Trophoblast cell (in vitro differentiated cells and primary cell): ENCODE measurements at regions not wholly inside any gene's neighbourhood (a gene's known extent, or its start where the extent isn't known, plus 50 kb on each side); places are given as distances from the start of the nearest gene placed in this dataset.

Experiments
- DNase-seq, 2 donors: peaks; one replicate each; pipeline ENCODE4 v3.0.0-alpha.2; 2016
- H2AFZ ChIP-seq: 2 replicates; pipeline ENCODE4 v1.6.1; 2013; ENCODE audit warnings: low read length, moderate library complexity, mild to moderate bottlenecking; ENCODE audit not compliant: insufficient read depth, poor library complexity
- H2AK5ac ChIP-seq: 2 replicates; pipeline ENCODE4 v1.6.1; 2013; ENCODE audit warnings: mild to moderate bottlenecking, low read length
- H2BK120ac ChIP-seq: 2 replicates; pipeline ENCODE4 v1.6.1; 2013; ENCODE audit warnings: low read length, mild to moderate bottlenecking, moderate library complexity; ENCODE audit not compliant: insufficient read depth, poor library complexity
- H2BK12ac ChIP-seq: 2 replicates; pipeline ENCODE4 v1.6.1; 2013; ENCODE audit warnings: mild to moderate bottlenecking, low read length, moderate library complexity
- H2BK5ac ChIP-seq: 2 replicates; pipeline ENCODE4 v1.6.1; 2013; ENCODE audit warnings: low read length, low read depth, moderate library complexity, mild to moderate bottlenecking; ENCODE audit not compliant: poor library complexity
- H3K14ac ChIP-seq: 2 replicates; pipeline ENCODE4 v1.6.1; 2013; ENCODE audit warnings: mild to moderate bottlenecking, low read length
- H3K18ac ChIP-seq: 2 replicates; pipeline ENCODE4 v1.6.1; 2013; ENCODE audit warnings: mild to moderate bottlenecking, low read length
- H3K23ac ChIP-seq: 2 replicates; pipeline ENCODE4 v1.6.1; 2013; ENCODE audit warnings: low read length
- H3K27ac ChIP-seq: 2 replicates; pipeline ENCODE4 v1.5.1; 2013; ENCODE audit warnings: low read depth, mild to moderate bottlenecking, inconsistent platforms, low read length, moderate library complexity
- H3K27me3 ChIP-seq: 2 replicates; pipeline ENCODE4 v1.6.1; 2013; ENCODE audit warnings: inconsistent platforms, mild to moderate bottlenecking, low read length, moderate library complexity; ENCODE audit not compliant: insufficient read depth
- H3K36me3 ChIP-seq, 2 experiments: 1 replicate in 1 of 2; 2 replicates in 1 of 2; pipeline ENCODE4 v1.6.1; 2013; ENCODE audit warnings: low read length in 2 of 2, mild to moderate bottlenecking in 2 of 2, moderate library complexity in 1 of 2; ENCODE audit not compliant: insufficient read depth in 2 of 2, control insufficient read depth in 1 of 2
- H3K4ac ChIP-seq: 2 replicates; pipeline ENCODE4 v1.6.1; 2013; ENCODE audit warnings: low read depth, mild to moderate bottlenecking, low read length, moderate library complexity
- H3K4me1 ChIP-seq, 2 experiments: 1 replicate in 1 of 2; 2 replicates in 1 of 2; pipeline ENCODE4 v1.6.1; 2013; ENCODE audit warnings: low read length in 2 of 2, mild to moderate bottlenecking in 2 of 2, moderate library complexity in 1 of 2; ENCODE audit not compliant: insufficient read depth in 2 of 2, control insufficient read depth in 1 of 2
- H3K4me2 ChIP-seq: 2 replicates; pipeline ENCODE4 v1.6.1; 2013; ENCODE audit warnings: inconsistent platforms, mild to moderate bottlenecking, low read length, moderate library complexity
- H3K4me3 ChIP-seq: 2 replicates; pipeline ENCODE4 v1.5.1; 2013; ENCODE audit warnings: mild to moderate bottlenecking, low read depth, low read length, inconsistent platforms
- H3K79me1 ChIP-seq: one replicate; pipeline ENCODE4 v1.6.1; 2013; ENCODE audit warnings: low read length
- H3K79me2 ChIP-seq: 2 replicates; pipeline ENCODE4 v1.6.1; 2013; ENCODE audit warnings: low read length, mild to moderate bottlenecking; ENCODE audit not compliant: control insufficient read depth, insufficient read depth, poor library complexity
- H3K9ac ChIP-seq: 2 replicates; pipeline ENCODE4 v1.6.1; 2013; ENCODE audit warnings: mild to moderate bottlenecking, low read length
- H3K9me3 ChIP-seq: 2 replicates; pipeline ENCODE4 v1.6.1; 2013; ENCODE audit warnings: low read depth, mild to moderate bottlenecking, control low read depth, inconsistent platforms, low read length; ENCODE audit not compliant: insufficient read depth
- H4K12ac ChIP-seq: 2 replicates; pipeline ENCODE4 v1.6.1; 2013; ENCODE audit warnings: low read depth, mild to moderate bottlenecking, low read length, moderate library complexity
- H4K8ac ChIP-seq: 2 replicates; pipeline ENCODE4 v1.6.1; 2013; ENCODE audit warnings: low read depth, mild to moderate bottlenecking, low read length, moderate library complexity
- H4K91ac ChIP-seq: one replicate; pipeline ENCODE4 v1.6.1; 2013; ENCODE audit warnings: low read depth, mild to moderate bottlenecking, low read length, moderate library complexity
- WGBS: extraction: QIAGEN DNeasy Blood & Tissue Kit; methylation state at CpG from one replicate; pipeline ENCODE4 v1.1.7; 2013; ENCODE audit warnings: missing lambda C conversion rate; ENCODE audit not compliant: insufficient read length, insufficient coverage; ENCODE audit errors: extremely low coverage; 5-methylcytosine and 5-hydroxymethylcytosine counted together

DNA sequence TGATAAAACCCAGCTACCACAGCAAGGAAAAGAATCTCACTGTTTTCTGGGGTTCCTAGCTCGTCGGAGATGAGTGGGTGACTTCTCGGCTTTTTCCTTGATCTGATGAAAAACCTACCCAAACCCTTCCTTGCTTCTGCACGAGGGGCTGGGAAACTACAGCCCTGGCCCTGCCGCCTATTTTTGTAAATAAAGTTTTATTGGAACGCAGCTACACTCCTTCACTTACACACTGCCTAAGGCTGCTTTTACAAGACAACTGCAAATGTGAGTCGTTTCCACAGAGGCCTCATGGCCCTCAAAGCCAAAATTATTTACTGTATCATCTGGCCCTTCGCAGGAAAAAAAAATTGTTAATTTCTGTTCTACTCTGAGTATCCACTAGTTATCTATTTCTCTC, 116.0 kb upstream of the TMPRSS2 start:
- Histone ChIP-seq H2AFZ (no peak overlapping the region), H3K79me1 (no peaks in the 10 kb centered on the region), H3K36me3 (no peaks in the 10 kb centered on the region), H3K18ac (no peak overlapping the region), H3K9ac (no peak overlapping the region), H3K9me3 (no peaks in the 10 kb centered on the region), H3K4me3 (no peak overlapping the region), H3K27ac (no peak overlapping the region), H2AK5ac (no peak overlapping the region), H3K14ac (no peak overlapping the region), H4K8ac (no peak overlapping the region), H4K12ac (no peak overlapping the region), H3K4me1 (no peaks in the 10 kb centered on the region), H3K4ac (no peak overlapping the region), H3K79me2 (no peaks in the 10 kb centered on the region), H3K4me2 (no peak overlapping the region), H4K91ac (no peak overlapping the region), H2BK120ac (no peak overlapping the region), H2BK5ac (no peak overlapping the region), H3K23ac (no peak overlapping the region), H3K27me3 (no peaks in the 10 kb centered on the region), H2BK12ac (no peak overlapping the region)
- no CpG with 5 or more reads among the region's 8 CpGs for WGBS
- DNase-seq = no peak

GRCh38 chr21:41622831-41623548, 115.0 kb upstream of the TMPRSS2 start:
- no peak overlapping the region for H3K4me3 ChIP-seq

DNA sequence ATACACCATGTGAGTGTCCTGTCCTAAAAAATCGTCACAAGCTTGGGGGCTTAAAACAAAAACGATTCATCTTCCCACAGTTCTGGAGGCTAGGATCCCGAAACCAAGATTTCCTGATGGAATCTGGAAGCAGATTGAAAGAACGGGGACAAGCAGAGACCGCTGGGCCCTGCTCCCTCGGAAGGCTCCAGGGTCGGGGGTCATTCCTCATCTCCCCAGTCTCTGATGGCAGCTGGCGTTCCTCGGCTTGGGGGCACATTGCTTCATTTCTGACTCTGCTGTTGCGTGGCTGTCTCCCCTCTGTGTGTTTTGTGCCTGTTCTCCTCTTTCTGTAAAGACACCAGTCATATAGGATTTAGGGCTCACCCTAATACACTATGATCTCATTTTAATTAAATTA, 114.2 kb upstream of the TMPRSS2 start:
- no peak overlapping the region for H3K18ac ChIP-seq
- H2BK12ac ChIP-seq = no peak overlapping the region
- no peak overlapping the region for H2BK120ac ChIP-seq

More at GRCh38 chr21:41622831-41623548, 115.0 kb upstream of the TMPRSS2 start:
- no peak overlapping the region for H3K23ac ChIP-seq
- H3K4me2 ChIP-seq = no peak overlapping the region
- no peak overlapping the region for H2BK120ac ChIP-seq
- H4K8ac ChIP-seq = no peak overlapping the region
- DNase-seq = no peak
- no peak overlapping the region for H3K4ac ChIP-seq
- no peak overlapping the region for H2BK12ac ChIP-seq
- no peaks in the 10 kb centered on the region for H3K36me3 ChIP-seq
- H3K4me1 ChIP-seq = no peaks in the 10 kb centered on the region
- H2BK5ac ChIP-seq = no peak overlapping the region
- no peaks in the 10 kb centered on the region for H3K79me2 ChIP-seq
- no peaks in the 10 kb centered on the region for H3K27me3 ChIP-seq
- H4K91ac ChIP-seq = no peak overlapping the region
- no peaks in the 10 kb centered on the region for H3K9me3 ChIP-seq
- no peak overlapping the region for H2AFZ ChIP-seq
- no peaks in the 10 kb centered on the region for H3K79me1 ChIP-seq
- no peak overlapping the region for H2AK5ac ChIP-seq
- no peak overlapping the region for H3K9ac ChIP-seq
- H3K14ac ChIP-seq = no peak overlapping the region
- no peak overlapping the region for H3K27ac ChIP-seq
- no peak overlapping the region for H3K18ac ChIP-seq
- H4K12ac ChIP-seq = no peak overlapping the region
- no CpG with 5 or more reads among the region's 26 CpGs for WGBS

DNA sequence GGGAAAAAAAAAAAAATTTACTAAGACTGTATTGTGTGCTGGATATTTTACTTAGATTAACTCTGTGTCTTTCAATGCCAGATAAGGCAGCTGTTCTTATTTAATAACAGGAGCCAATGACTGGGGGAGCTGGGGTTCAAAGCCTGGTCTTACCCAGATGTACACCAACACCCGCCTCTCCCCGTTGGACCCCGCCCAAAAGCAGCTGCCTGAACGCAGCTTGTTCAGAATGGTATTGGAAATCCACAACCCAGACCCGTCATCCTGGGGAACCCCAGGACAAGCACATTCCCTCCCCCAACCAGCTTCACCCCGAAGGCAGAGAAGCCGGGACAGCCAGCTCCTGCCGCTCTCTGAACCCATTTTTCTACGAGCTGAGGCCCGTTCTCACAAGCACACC, 113.6 kb upstream of the TMPRSS2 start:
- no peak overlapping the region for H3K23ac ChIP-seq
- WGBS = no CpG with 5 or more reads among the region's 10 CpGs
- no peak overlapping the region for H3K14ac ChIP-seq
- no peaks in the 10 kb centered on the region for H3K36me3 ChIP-seq
- no peaks in the 10 kb centered on the region for H3K4me1 ChIP-seq
- H3K27me3 ChIP-seq = no peaks in the 10 kb centered on the region
- no peak overlapping the region for H2BK12ac ChIP-seq
- H2BK5ac ChIP-seq = no peak overlapping the region
- H2AFZ ChIP-seq = no peak overlapping the region
- no peaks in the 10 kb centered on the region for H3K9me3 ChIP-seq
- no peak overlapping the region for H3K27ac ChIP-seq
- no peak for DNase-seq
- H3K79me1 ChIP-seq = no peaks in the 10 kb centered on the region
- H3K4me3 ChIP-seq = no peak overlapping the region
- no peaks in the 10 kb centered on the region for H3K79me2 ChIP-seq
- no peak overlapping the region for H3K4ac ChIP-seq
- no peak overlapping the region for H2AK5ac ChIP-seq
- no peak overlapping the region for H3K4me2 ChIP-seq
- H4K12ac ChIP-seq = no peak overlapping the region
- no peak overlapping the region for H3K18ac ChIP-seq
- H4K91ac ChIP-seq = no peak overlapping the region
- no peak overlapping the region for H4K8ac ChIP-seq
- H3K9ac ChIP-seq = no peak overlapping the region
- H2BK120ac ChIP-seq = no peak overlapping the region

More for the DNA sequence above, 114.2 kb upstream of the TMPRSS2 start:
- no peak overlapping the region for H2AFZ ChIP-seq
- no peak overlapping the region for H4K91ac ChIP-seq
- H2AK5ac ChIP-seq = no peak overlapping the region
- H3K14ac ChIP-seq = no peak overlapping the region
- H3K9me3 ChIP-seq = no peaks in the 10 kb centered on the region
- H3K4me2 ChIP-seq = no peak overlapping the region
- DNase-seq = no peak
- no peaks in the 10 kb centered on the region for H3K27me3 ChIP-seq
- H4K8ac ChIP-seq = no peak overlapping the region
- no peak overlapping the region for H3K23ac ChIP-seq
- no peak overlapping the region for H4K12ac ChIP-seq
- H3K4me1 ChIP-seq = no peaks in the 10 kb centered on the region
- H3K79me1 ChIP-seq = no peaks in the 10 kb centered on the region
- H3K27ac ChIP-seq = no peak overlapping the region
- H3K79me2 ChIP-seq = no peaks in the 10 kb centered on the region
- no peak overlapping the region for H3K4me3 ChIP-seq
- WGBS = no CpG with 5 or more reads among the region's 10 CpGs
- no peak overlapping the region for H3K4ac ChIP-seq
- H3K36me3 ChIP-seq = no peaks in the 10 kb centered on the region
- H3K9ac ChIP-seq = no peak overlapping the region
- no peak overlapping the region for H2BK5ac ChIP-seq
